Ovary (tissue), 3 donors: ENCODE measurements at regions not wholly inside any gene's neighbourhood (a gene's known extent, or its start where the extent isn't known, plus 50 kb on each side); places are given as distances from the start of the nearest gene placed in this dataset.
"Not testable (repeated sequence)": the region's sequence is repeated elsewhere in the genome, so short reads cannot be mapped to it uniquely, and the experiment has no call there.

Experiments used
- POLR2A ChIP-seq: fragments of 450-650 bp; IDR thresholded peaks from one replicate; pipeline ENCODE4 v1.6.1; 2017; ENCODE audit warnings: antibody characterized with exemption, mild to moderate bottlenecking, moderate library complexity
- TF ChIP-seq, protein P1 (sequence below), 3 donors: fragments of 450-650 bp in 2 of 3; fragments of 200-600 bp in 1 of 3; IDR thresholded peaks; one replicate each; pipeline versions ENCODE4 v1.5.1 to v1.8.0; 2016 to 2022; ENCODE audit warnings: antibody characterized with exemption in 3 of 3, mild to moderate bottlenecking in 1 of 3
- donor health status: DM: no; HTN: no; CAD: no.

DNA sequence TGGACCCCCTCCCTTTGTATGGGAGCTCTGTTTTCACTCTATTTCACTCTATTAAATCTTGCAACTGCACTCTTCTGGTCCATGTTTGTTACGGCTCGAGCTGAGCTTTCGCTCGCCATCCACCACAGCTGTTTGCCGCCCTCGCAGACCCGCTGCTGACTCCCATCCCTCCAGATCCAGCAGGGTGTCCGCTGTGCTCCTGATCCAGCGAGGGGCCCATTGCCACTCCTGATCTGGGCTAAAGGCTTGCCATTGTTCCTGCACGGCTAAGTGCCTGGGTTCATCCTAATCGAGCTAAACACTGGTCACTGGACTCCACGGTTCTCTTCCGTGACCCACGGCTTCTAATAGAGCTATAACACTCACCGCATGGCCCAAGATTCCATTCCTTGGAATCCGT lies 125.9 kb upstream of the PDE1A start:
- TF ChIP-seq, protein P1, sequence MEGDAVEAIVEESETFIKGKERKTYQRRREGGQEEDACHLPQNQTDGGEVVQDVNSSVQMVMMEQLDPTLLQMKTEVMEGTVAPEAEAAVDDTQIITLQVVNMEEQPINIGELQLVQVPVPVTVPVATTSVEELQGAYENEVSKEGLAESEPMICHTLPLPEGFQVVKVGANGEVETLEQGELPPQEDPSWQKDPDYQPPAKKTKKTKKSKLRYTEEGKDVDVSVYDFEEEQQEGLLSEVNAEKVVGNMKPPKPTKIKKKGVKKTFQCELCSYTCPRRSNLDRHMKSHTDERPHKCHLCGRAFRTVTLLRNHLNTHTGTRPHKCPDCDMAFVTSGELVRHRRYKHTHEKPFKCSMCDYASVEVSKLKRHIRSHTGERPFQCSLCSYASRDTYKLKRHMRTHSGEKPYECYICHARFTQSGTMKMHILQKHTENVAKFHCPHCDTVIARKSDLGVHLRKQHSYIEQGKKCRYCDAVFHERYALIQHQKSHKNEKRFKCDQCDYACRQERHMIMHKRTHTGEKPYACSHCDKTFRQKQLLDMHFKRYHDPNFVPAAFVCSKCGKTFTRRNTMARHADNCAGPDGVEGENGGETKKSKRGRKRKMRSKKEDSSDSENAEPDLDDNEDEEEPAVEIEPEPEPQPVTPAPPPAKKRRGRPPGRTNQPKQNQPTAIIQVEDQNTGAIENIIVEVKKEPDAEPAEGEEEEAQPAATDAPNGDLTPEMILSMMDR (IDR thresholded peaks at IDR 0.05) = not testable (repeated sequence)
- TF ChIP-seq POLR2A = not testable (repeated sequence)
